Upper lobe of left lung (tissue), 6 donors: ENCODE measurements at regions not wholly inside any gene's neighbourhood (a gene's known extent, or its start where the extent isn't known, plus 50 kb on each side); places are given as distances from the start of the nearest gene placed in this dataset.

Experiments used
- ATAC-seq, 2 donors: fragments of 200-7000 bp; cut with Tn5 transposase; one replicate each; pipeline ENCODE4 v1.9.1; 2022; ENCODE audit warnings: mild to moderate bottlenecking in 2 of 2, moderate library complexity in 2 of 2; ENCODE audit not compliant: low FRiP score in 2 of 2
- DNase-seq, 2 donors: peaks; one replicate each; pipeline ENCODE4 v3.0.0-alpha.2; 2019 to 2020
- H3K27ac ChIP-seq, 4 donors: fragments of 200-600 bp; sonication (generic); one replicate each; pipeline ENCODE4 v1.5.1; 2016 to 2019
- H3K27me3 ChIP-seq, 4 donors: fragments of 200-600 bp; sonication (generic); one replicate each; pipeline ENCODE4 v1.5.1; 2017 to 2019
- H3K36me3 ChIP-seq, 4 donors: fragments of 200-600 bp; sonication (generic); one replicate each; pipeline ENCODE4 v1.5.1; 2016 to 2019
- H3K4me1 ChIP-seq, 4 donors: fragments of 200-600 bp; sonication (generic); one replicate each; pipeline ENCODE4 v1.5.1; 2018 to 2019
- H3K4me3 ChIP-seq, 4 donors: fragments of 200-600 bp; sonication (generic); one replicate each; pipeline ENCODE4 v1.5.1; 2017 to 2019; ENCODE audit warnings: mild to moderate bottlenecking in 2 of 4, moderate library complexity in 1 of 4
- H3K9me3 ChIP-seq, 4 donors: fragments of 200-600 bp; sonication (generic); one replicate each; pipeline ENCODE4 v1.5.1; 2018 to 2019
- CTCF ChIP-seq, 6 experiments: fragments of 450-650 bp in 4 of 6; fragments of 200-600 bp in 2 of 6; sonication (generic) in 2 of 6; IDR thresholded peaks; one replicate each; pipeline ENCODE4 v1.5.1; 2016 to 2019; ENCODE audit warnings: antibody characterized with exemption in 6 of 6
- EP300 ChIP-seq, 4 donors: sonication (generic); formaldehyde crosslinking; IDR thresholded peaks; one replicate each; pipeline ENCODE4 v1.5.1; 2017; ENCODE audit warnings: antibody characterized with exemption in 4 of 4, control low read depth in 2 of 4
- POLR2A ChIP-seq, 4 donors: fragments of 450-650 bp; IDR thresholded peaks; one replicate each; pipeline ENCODE4 v1.5.1; 2016 to 2017; ENCODE audit warnings: antibody characterized with exemption in 4 of 4, mild to moderate bottlenecking in 2 of 4
- POLR2AphosphoS5 ChIP-seq, 2 donors: sonication (generic); formaldehyde crosslinking; IDR thresholded peaks; one replicate each; pipeline ENCODE4 v1.5.1; 2017; ENCODE audit warnings: antibody characterized with exemption in 2 of 2
- WGBS, 2 donors: methylation state at CpG; one replicate each; pipeline ENCODE4 v1.1.5; 2017 to 2018; 5-methylcytosine and 5-hydroxymethylcytosine counted together
- donor health status: DM: no; HTN: no; CAD: no; lungs with moderate emphysema.
- donor health status: DM: no; HTN: yes; CAD: no; lungs with severe emphysema.

DNA sequence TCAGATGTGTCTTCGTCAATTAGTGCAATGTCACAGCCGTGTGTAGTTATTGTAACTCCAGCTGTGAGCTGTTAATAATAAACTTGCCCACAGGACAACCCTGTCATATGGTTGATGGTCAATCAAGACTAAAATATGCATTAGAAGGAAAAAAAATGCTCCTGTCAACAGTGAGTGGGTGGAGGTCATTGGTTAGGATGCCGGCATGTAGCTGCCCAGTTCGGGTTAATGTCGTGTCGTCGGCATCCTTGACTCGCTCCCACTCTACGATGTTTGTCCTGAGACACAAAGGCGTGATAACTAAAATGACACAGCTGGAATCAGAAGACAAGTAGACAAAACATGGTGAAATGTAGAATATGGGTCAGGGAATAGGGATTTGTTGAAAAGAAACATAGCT, 442.8 kb upstream of the NPVF start:
- TF ChIP-seq EP300 (IDR thresholded peaks at IDR 0.05) (peak in 2 of 4 donors; percentile 42 to 47), POLR2A (IDR thresholded peaks at IDR 0.05) (no peak), POLR2AphosphoS5 (IDR thresholded peaks at IDR 0.05) (peak; percentile 49 to 50)
- no peak for DNase-seq
- Histone ChIP-seq H3K4me1 (peaks cover 0 to 2% (median 0%) of the 10 kb centered on the region in 4 donors), H3K27ac (peak overlapping the region; percentile 40 to 65 (median 58)), H3K36me3 (no peaks in the 10 kb centered on the region), H3K4me3 (no peak overlapping the region), H3K27me3 (no peaks in the 10 kb centered on the region), H3K9me3 (no peaks in the 10 kb centered on the region)
- WGBS, 2 donors = 52 to 58% methylated on average over 10 of the region's 10 CpGs
- peak in 1 of 2 donors; percentile 27 for ATAC-seq

DNA sequence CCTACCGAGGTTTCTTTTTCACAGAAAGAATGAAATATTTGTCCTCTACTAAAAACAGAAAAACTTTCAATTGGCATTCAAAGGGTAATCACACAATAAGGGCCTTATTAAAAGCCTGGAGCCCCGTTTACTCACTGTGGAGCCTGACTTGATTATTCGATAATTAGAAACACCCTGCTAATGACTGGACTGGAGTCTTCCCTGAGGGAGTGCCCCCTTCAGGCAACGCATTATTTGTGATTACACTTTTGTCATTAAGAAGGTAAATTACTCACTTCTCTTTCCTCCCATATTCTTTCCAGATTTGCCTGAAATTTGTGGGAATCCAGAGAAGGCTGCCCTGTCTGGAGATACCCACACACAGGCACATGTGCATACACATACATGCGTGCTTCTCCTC, 444.2 kb upstream of the NPVF start:
- peaks cover 0 to 2% (median 0%) of the 10 kb centered on the region in 4 donors for H3K4me1 ChIP-seq
- 58 to 76% methylated on average over 5 of the region's 5 CpGs for WGBS, 2 donors
- no peak for ATAC-seq
- H3K9me3 ChIP-seq = no peaks in the 10 kb centered on the region
- no peak for TF ChIP-seq EP300 (IDR thresholded peaks at IDR 0.05)
- H3K27ac ChIP-seq = peak overlapping the region in 1 of 4 donors; percentile 6
- no peak overlapping the region for H3K4me3 ChIP-seq
- no peaks in the 10 kb centered on the region for H3K27me3 ChIP-seq
- no peaks in the 10 kb centered on the region for H3K36me3 ChIP-seq
- no peak for DNase-seq

DNA sequence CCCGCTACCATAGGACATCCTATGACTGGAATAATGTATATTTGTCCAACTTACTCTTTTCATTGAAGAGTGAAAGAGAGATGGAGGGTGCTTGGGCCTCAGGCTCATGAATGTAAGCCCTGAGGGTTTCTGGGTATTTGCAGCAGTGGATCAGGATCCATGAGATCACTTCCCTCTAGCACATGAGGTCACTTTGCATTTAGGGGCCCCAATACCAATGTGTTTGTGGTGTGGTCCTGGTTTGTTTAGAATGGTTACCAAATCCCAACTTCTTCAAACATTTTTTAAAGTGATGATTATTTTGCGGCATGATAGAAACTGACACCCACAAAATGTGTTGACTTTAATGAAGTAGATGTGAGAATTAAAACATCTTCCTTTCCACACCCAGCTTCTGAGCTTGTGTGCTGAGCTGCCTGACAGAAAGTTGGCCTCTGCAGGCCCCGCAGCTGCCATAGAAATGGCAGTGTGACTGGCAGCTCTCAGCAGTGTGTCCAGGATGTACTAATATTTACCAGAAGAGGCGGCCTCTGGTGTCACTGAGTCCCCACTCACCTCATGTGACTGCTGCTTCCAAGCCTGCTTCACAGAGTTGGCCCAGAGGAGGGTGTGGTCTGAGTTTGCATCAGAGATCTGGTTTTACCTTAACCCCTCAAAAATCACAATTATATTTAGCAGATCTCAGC, 447.6 kb upstream of the NPVF start:
- H3K27me3 ChIP-seq = no peaks in the 10 kb centered on the region
- no peaks in the 10 kb centered on the region for H3K36me3 ChIP-seq
- ATAC-seq = no peak
- peak in 1 of 2 donors; percentile 23 for TF ChIP-seq POLR2AphosphoS5 (IDR thresholded peaks at IDR 0.05)
- TF ChIP-seq CTCF (IDR thresholded peaks at IDR 0.05) = no peak
- TF ChIP-seq POLR2A (IDR thresholded peaks at IDR 0.05) = no peak
- no peaks in the 10 kb centered on the region for H3K9me3 ChIP-seq
- DNase-seq = no peak
- no peaks in the 10 kb centered on the region for H3K4me1 ChIP-seq
- H3K4me3 ChIP-seq = no peak overlapping the region
- H3K27ac ChIP-seq = no peak overlapping the region
- 76 to 81% methylated on average over 4 of the region's 4 CpGs for WGBS, 2 donors

DNA sequence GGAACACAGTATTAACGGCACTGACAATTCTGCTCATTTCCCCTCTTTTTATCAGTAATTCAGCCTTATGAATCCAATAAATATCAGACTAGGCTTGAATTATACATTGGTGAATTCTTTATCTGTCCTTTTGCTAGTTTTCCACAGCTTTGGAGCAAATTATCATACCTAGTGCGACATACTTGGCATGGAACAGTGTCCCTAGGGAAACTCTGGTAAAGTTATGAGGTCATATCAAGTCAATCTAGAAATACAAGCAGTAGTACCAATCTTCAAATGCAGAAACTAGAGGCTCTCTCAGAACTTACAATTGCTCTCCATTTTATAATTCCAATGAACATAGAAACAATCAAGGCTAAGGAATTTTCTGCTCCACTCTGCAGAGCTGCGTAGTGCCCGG, 449.3 kb upstream of the NPVF start:
- H3K36me3 ChIP-seq = no peaks in the 10 kb centered on the region
- no peaks in the 10 kb centered on the region for H3K4me1 ChIP-seq
- 87 to 95% methylated on average over 4 of the region's 4 CpGs for WGBS, 2 donors
- ATAC-seq (no peak), DNase-seq (no peak)
- no peak for TF ChIP-seq CTCF (IDR thresholded peaks at IDR 0.05)
- no peak for TF ChIP-seq EP300 (IDR thresholded peaks at IDR 0.05)
- no peak for TF ChIP-seq POLR2AphosphoS5 (IDR thresholded peaks at IDR 0.05)
- no peak for TF ChIP-seq POLR2A (IDR thresholded peaks at IDR 0.05)
- no peaks in the 10 kb centered on the region for H3K27me3 ChIP-seq
- H3K4me3 ChIP-seq = no peak overlapping the region
- no peak overlapping the region for H3K27ac ChIP-seq
- H3K9me3 ChIP-seq = no peaks in the 10 kb centered on the region

DNA sequence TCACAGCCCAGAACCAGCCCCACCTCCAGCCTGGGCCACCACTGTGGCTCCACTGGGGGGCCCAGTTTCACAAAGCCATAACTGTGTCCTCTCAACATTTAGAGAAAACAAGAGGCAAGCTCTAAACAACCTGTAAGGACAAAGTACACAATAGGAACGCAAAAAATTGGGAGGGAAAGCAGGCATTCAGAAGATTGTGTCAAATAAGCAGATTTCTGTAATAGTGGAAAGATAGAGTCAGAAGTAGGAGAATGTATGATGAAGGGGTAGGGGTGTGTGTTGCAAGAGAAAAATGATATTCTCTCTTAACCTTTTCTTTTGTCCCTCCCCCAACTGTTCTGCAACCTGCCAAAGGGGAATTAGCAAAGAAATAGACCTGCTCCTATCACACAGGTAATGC, 449.9 kb upstream of the NPVF start:
- Histone ChIP-seq H3K9me3 (no peaks in the 10 kb centered on the region), H3K4me3 (no peak overlapping the region), H3K4me1 (no peaks in the 10 kb centered on the region), H3K27ac (no peak overlapping the region), H3K27me3 (no peaks in the 10 kb centered on the region), H3K36me3 (no peaks in the 10 kb centered on the region)
- peak in 1 of 2 donors; percentile 20 for DNase-seq
- TF ChIP-seq POLR2AphosphoS5 (IDR thresholded peaks at IDR 0.05) = no peak
- TF ChIP-seq POLR2A (IDR thresholded peaks at IDR 0.05) = no peak
- TF ChIP-seq EP300 (IDR thresholded peaks at IDR 0.05) = no peak
- TF ChIP-seq CTCF (IDR thresholded peaks at IDR 0.05) = no peak
- ATAC-seq = no peak
- 96 to 100% methylated on average over 1 of the region's 1 CpG for WGBS, 2 donors

GRCh38 chr7:25680636-25681035, 452.4 kb upstream of the NPVF start:
- no peaks in the 10 kb centered on the region for H3K36me3 ChIP-seq

More at GRCh38 chr7:25680636-25681035, 452.4 kb upstream of the NPVF start:
- TF ChIP-seq EP300 (IDR thresholded peaks at IDR 0.05) = no peak
- no peak for TF ChIP-seq CTCF (IDR thresholded peaks at IDR 0.05)
- TF ChIP-seq POLR2AphosphoS5 (IDR thresholded peaks at IDR 0.05) = no peak
- TF ChIP-seq POLR2A (IDR thresholded peaks at IDR 0.05) = no peak
- H3K4me3 ChIP-seq = no peak overlapping the region
- no peaks in the 10 kb centered on the region for H3K27me3 ChIP-seq
- no peak for ATAC-seq
- no peaks in the 10 kb centered on the region for H3K9me3 ChIP-seq
- H3K27ac ChIP-seq = no peak overlapping the region
- DNase-seq = no peak
- no peaks in the 10 kb centered on the region for H3K4me1 ChIP-seq
